MM.1S (cell line): ENCODE measurements at regions not wholly inside any gene's neighbourhood (a gene's known extent, or its start where the extent isn't known, plus 50 kb on each side); places are given as distances from the start of the nearest gene placed in this dataset.

Source experiments
- DNase-seq: peaks from one replicate; pipeline ENCODE4 v3.0.0-alpha.2; 2015
- H2AFZ ChIP-seq: fragments of 300-600 bp; sonication (generic); 2 replicates; pipeline ENCODE4 v1.6.0; 2016; ENCODE audit warnings: antibody characterized with exemption, low read length
- H3F3A ChIP-seq: fragments of 300-600 bp; sonication (generic); 2 replicates; pipeline ENCODE4 v1.6.1; 2016; ENCODE audit warnings: mild to moderate bottlenecking, antibody characterized with exemption, low read length, moderate library complexity, mixed read lengths; ENCODE audit not compliant: insufficient read depth
- H3K27ac ChIP-seq: fragments of 300-600 bp; sonication (generic); 2 replicates; pipeline ENCODE4 v1.5.1; 2016; ENCODE audit warnings: mild to moderate bottlenecking, low read length
- H3K27me3 ChIP-seq: fragments of 300-600 bp; sonication (generic); replicated peaks from 2 replicates; pipeline ENCODE4 v1.6.0; 2016; ENCODE audit warnings: low read length; ENCODE audit not compliant: insufficient read depth
- H3K36me3 ChIP-seq: fragments of 300-600 bp; sonication (generic); replicated peaks from 2 replicates; pipeline ENCODE4 v1.6.1; 2016; ENCODE audit warnings: mild to moderate bottlenecking, low read length, mixed read lengths; ENCODE audit not compliant: insufficient read depth
- H3K4me1 ChIP-seq: fragments of 300-600 bp; sonication (generic); 2 replicates; pipeline ENCODE4 v1.6.1; 2016; ENCODE audit warnings: low read length, mixed read lengths
- H3K4me2 ChIP-seq: fragments of 300-600 bp; sonication (generic); 2 replicates; pipeline ENCODE4 v1.6.0; 2016; ENCODE audit warnings: low read depth, low read length
- H3K4me3 ChIP-seq: fragments of 300-600 bp; sonication (generic); 2 replicates; pipeline ENCODE4 v1.5.1; 2016; ENCODE audit warnings: low read length, mixed read lengths
- H3K79me2 ChIP-seq: fragments of 300-600 bp; sonication (generic); 2 replicates; pipeline ENCODE4 v1.6.1; 2016; ENCODE audit warnings: mixed run types, low read length, mixed read lengths
- H3K9ac ChIP-seq: fragments of 300-600 bp; sonication (generic); 2 replicates; pipeline ENCODE4 v1.6.1; 2016; ENCODE audit warnings: low read length, mixed read lengths
- H3K9me2 ChIP-seq: fragments of 300-600 bp; sonication (generic); replicated peaks from 2 replicates; pipeline ENCODE4 v1.6.1; 2016; ENCODE audit warnings: mild to moderate bottlenecking, low read length, mixed read lengths; ENCODE audit not compliant: insufficient read depth
- H3K9me3 ChIP-seq: fragments of 300-600 bp; sonication (generic); replicated peaks from 2 replicates; pipeline ENCODE4 v1.6.1; 2016; ENCODE audit warnings: mild to moderate bottlenecking, low read length, mixed read lengths; ENCODE audit not compliant: insufficient read depth
- H4K20me1 ChIP-seq: fragments of 300-600 bp; sonication (generic); 2 replicates; pipeline ENCODE4 v1.6.1; 2016; ENCODE audit warnings: mild to moderate bottlenecking, low read length, moderate library complexity, mixed read lengths; ENCODE audit not compliant: insufficient read depth
- EZH2 ChIP-seq: fragments of 300-600 bp; sonication (generic); optimal IDR thresholded peaks from 2 replicates; pipeline ENCODE3; 2017; ENCODE audit warnings: low read depth, mild to moderate bottlenecking, antibody characterized with exemption, low read length, mixed read lengths
- EZH2phosphoT487 ChIP-seq: fragments of 300-600 bp; sonication (generic); IDR thresholded peaks from 2 replicates; pipeline ENCODE4 v1.6.1; 2018; ENCODE audit warnings: antibody characterized with exemption, low read length
- TF ChIP-seq, protein P1 (sequence below): fragments of 300-600 bp; sonication (generic); IDR thresholded peaks from 2 replicates; pipeline ENCODE4 v1.5.1; 2016; ENCODE audit warnings: antibody characterized with exemption, low read length, mixed read lengths

DNA sequence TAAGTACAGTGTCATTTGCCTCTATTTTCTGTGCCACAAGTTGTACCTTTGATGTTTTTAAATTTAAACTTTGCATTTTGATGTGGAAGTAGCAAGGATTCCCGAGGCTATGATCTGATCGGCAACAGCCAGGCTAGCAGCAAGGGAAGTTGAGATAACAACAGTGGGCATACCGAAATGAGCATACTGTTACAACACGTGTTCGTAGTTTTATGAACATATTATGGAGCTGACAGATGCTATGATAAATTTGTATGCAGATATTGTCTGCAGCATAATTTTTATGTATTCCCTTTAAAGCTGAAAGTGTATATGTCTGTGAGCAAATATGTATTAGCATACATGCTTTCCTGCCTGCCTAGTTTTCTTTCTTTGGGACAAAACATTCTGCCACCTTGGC is 306.1 kb downstream of the PCDH7 start:
- DNase-seq = no peak
- TF ChIP-seq EZH2 = no peak
- TF ChIP-seq, protein P1, sequence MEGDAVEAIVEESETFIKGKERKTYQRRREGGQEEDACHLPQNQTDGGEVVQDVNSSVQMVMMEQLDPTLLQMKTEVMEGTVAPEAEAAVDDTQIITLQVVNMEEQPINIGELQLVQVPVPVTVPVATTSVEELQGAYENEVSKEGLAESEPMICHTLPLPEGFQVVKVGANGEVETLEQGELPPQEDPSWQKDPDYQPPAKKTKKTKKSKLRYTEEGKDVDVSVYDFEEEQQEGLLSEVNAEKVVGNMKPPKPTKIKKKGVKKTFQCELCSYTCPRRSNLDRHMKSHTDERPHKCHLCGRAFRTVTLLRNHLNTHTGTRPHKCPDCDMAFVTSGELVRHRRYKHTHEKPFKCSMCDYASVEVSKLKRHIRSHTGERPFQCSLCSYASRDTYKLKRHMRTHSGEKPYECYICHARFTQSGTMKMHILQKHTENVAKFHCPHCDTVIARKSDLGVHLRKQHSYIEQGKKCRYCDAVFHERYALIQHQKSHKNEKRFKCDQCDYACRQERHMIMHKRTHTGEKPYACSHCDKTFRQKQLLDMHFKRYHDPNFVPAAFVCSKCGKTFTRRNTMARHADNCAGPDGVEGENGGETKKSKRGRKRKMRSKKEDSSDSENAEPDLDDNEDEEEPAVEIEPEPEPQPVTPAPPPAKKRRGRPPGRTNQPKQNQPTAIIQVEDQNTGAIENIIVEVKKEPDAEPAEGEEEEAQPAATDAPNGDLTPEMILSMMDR = no peak
- TF ChIP-seq EZH2phosphoT487 = no peak
- no peak overlapping the region for H3K9ac ChIP-seq

DNA sequence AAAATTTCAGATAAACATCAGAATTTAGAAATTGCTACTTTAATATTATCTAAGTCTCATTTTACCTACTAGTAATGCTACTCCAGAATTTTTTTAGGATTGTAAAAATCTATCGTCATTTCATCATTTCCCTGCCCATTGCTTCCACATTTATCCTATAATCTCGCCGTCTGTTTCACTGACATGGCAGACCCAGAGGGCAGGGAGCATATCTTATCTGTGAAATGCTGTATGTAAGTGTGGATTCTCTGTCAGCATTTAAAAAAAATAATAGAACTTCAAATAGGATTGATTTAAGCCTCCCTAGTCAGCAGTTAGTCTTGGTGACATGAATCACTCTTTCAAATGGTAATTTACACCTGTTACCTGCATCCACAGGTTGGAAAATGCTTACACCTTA is 314.4 kb downstream of the PCDH7 start:
- TF ChIP-seq EZH2 (no peak), EZH2phosphoT487 (no peak)
- TF ChIP-seq, protein P1 = no peak
- no peaks in the 10 kb centered on the region for H3K79me2 ChIP-seq
- DNase-seq = no peak

More for the DNA sequence above, 306.1 kb downstream of the PCDH7 start:
- Histone ChIP-seq H3K79me2 (no peaks in the 10 kb centered on the region), H3K4me3 (no peak overlapping the region), H3K27ac (no peak overlapping the region), H3K4me1 (no peaks in the 10 kb centered on the region), H3K4me2 (no peak overlapping the region), H3K9me2 (no peaks in the 10 kb centered on the region), H3K9me3 (no peaks in the 10 kb centered on the region), H3F3A (no peaks in the 10 kb centered on the region), H2AFZ (no peak overlapping the region), H4K20me1 (no peaks in the 10 kb centered on the region), H3K27me3 (no peaks in the 10 kb centered on the region), H3K36me3 (no peaks in the 10 kb centered on the region)

DNA sequence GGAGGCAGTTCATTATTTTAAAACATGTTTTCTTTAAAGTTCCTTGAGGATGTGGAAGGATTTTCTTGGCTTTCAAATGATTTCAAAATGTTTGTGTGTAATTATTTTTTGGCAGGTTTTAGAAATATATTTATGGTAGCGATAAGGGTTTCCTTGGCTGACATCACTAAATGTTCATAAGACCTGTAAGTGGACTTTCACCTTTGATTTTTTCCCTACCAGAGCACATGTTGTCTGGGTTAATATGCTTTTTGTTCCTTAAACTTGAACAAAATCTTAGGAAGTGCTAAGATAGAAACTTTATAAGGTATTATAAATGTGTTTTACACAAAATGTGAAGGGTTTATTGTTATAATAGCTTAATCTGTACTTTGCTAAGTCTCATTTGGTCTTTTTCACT is 315.6 kb downstream of the PCDH7 start:
- H3K4me2 ChIP-seq = no peak overlapping the region
- no peaks in the 10 kb centered on the region for H3K9me3 ChIP-seq
- peaks cover 6% of the 10 kb centered on the region for H3K4me1 ChIP-seq
- H3K27ac ChIP-seq = no peak overlapping the region
- TF ChIP-seq, protein P1 = no peak
- no peak for TF ChIP-seq EZH2phosphoT487
- TF ChIP-seq EZH2 = no peak
- no peaks in the 10 kb centered on the region for H4K20me1 ChIP-seq
- H3K36me3 ChIP-seq = no peaks in the 10 kb centered on the region
- no peaks in the 10 kb centered on the region for H3K79me2 ChIP-seq
- no peaks in the 10 kb centered on the region for H3K9me2 ChIP-seq
- no peak for DNase-seq
- H3K4me3 ChIP-seq = no peak overlapping the region
- no peaks in the 10 kb centered on the region for H3K27me3 ChIP-seq
- H2AFZ ChIP-seq = no peak overlapping the region
- H3F3A ChIP-seq = no peaks in the 10 kb centered on the region
- no peak overlapping the region for H3K9ac ChIP-seq

More for the DNA sequence above, 314.4 kb downstream of the PCDH7 start:
- no peaks in the 10 kb centered on the region for H3K9me2 ChIP-seq
- no peaks in the 10 kb centered on the region for H3K9me3 ChIP-seq
- no peak overlapping the region for H2AFZ ChIP-seq
- no peaks in the 10 kb centered on the region for H4K20me1 ChIP-seq
- H3K4me1 ChIP-seq = peaks cover 6% of the 10 kb centered on the region
- no peak overlapping the region for H3K4me2 ChIP-seq
- no peak overlapping the region for H3K9ac ChIP-seq
- H3K27me3 ChIP-seq = no peaks in the 10 kb centered on the region
- no peaks in the 10 kb centered on the region for H3F3A ChIP-seq
- H3K36me3 ChIP-seq = no peaks in the 10 kb centered on the region
- no peak overlapping the region for H3K4me3 ChIP-seq
- H3K27ac ChIP-seq = no peak overlapping the region
